ENCODE measurements at regions not wholly inside any gene's neighbourhood (a gene's known extent, or its start where the extent isn't known, plus 50 kb on each side); places are given as distances from the start of the nearest gene placed in this dataset.

DNA sequence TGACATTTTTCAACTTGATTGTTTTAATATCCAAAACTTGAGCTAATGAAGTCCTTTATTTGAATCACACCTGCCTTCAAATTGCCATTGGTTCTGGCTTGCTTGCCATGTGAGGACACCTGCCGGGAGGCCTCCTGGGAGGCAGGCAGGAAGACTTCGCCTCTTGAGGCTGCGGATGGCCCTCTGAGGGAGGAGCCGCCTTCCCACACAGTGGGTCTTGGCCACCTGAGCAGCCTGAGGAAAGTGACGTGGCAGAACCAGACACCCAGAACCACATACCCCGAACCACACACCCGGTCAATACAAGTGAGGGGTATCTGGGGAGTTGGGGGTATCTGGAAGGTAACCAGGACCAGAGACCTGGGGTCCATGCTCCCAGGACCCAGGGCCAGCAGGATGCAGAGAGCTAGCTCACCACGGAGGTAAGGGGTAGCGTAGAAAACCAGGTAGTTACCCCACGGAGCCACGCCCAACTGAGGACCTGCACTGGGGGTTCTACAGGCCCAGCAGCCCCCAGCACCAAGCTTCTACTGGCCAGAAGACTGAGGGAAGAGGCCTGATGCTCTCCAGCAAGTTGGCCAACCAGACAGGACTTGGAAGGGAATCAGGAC is 300.5 kb downstream of the TCERG1L start:
- H3K27ac ChIP-seq: no peak overlapping the region
- no peak for TF ChIP-seq ZFX (IDR thresholded peaks at IDR 0.05)
- TF ChIP-seq, protein P1, sequence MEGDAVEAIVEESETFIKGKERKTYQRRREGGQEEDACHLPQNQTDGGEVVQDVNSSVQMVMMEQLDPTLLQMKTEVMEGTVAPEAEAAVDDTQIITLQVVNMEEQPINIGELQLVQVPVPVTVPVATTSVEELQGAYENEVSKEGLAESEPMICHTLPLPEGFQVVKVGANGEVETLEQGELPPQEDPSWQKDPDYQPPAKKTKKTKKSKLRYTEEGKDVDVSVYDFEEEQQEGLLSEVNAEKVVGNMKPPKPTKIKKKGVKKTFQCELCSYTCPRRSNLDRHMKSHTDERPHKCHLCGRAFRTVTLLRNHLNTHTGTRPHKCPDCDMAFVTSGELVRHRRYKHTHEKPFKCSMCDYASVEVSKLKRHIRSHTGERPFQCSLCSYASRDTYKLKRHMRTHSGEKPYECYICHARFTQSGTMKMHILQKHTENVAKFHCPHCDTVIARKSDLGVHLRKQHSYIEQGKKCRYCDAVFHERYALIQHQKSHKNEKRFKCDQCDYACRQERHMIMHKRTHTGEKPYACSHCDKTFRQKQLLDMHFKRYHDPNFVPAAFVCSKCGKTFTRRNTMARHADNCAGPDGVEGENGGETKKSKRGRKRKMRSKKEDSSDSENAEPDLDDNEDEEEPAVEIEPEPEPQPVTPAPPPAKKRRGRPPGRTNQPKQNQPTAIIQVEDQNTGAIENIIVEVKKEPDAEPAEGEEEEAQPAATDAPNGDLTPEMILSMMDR (conservative IDR thresholded peaks at IDR 0.05): no peak

DNA sequence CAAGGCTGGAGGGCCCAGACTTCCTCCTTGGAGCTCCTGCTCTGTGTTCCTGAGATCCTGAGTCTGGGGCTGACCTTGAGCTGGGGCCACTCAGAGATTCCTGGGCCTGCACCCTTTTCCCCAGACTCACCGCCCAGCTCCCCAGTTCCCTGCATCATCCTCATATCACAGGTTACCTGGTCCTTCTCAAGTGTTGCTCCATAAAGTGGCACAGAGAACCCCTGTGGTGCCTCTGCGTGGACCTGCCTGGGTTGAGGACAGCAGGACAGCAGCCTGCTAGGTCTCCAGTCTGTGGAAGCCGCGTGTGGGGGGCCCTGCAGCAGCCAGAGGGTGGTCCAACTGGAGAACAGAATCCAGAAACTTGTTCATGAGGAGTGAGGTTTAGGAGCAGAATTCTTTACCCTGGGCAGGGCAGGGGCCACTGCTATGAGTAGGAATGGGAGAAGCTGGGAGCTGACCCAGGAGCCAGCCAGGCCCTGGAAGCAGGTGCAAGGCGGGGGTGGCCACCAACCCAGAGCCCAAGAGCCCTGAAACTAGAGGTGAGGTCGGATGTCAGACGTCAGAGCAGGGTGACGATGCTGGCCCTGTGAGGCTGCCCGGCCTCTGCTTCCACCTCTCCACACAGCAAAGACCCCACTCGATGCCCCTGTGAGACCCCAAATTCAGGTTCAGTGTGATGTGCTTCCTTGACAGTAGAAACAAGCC is 299.4 kb downstream of the TCERG1L start:
- no peak overlapping the region for H3K27ac ChIP-seq
- no peak for TF ChIP-seq ZFX (IDR thresholded peaks at IDR 0.05)
- TF ChIP-seq, protein P1 (conservative IDR thresholded peaks at IDR 0.05): no peak

DNA sequence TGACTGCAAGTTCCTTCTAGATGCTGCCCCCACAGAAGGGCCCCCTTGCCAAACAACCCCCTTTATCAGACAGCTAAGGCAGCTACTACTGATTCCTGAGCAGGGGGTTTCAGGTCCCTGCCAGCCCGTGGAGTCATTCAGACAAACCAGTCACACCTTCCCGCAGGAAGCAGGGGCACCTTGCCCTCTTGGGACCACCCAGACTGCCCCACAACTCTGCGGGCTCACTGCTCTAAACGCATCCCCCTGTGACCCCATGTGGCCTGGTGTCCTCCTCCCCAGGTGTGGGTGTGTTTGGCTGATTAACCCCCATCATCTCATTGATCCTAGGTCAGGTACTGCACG is 298.9 kb downstream of the TCERG1L start:
- no peak overlapping the region for H3K27ac ChIP-seq
- TF ChIP-seq, protein P1 (conservative IDR thresholded peaks at IDR 0.05): no peak
- TF ChIP-seq ZFX (IDR thresholded peaks at IDR 0.05): no peak

DNA sequence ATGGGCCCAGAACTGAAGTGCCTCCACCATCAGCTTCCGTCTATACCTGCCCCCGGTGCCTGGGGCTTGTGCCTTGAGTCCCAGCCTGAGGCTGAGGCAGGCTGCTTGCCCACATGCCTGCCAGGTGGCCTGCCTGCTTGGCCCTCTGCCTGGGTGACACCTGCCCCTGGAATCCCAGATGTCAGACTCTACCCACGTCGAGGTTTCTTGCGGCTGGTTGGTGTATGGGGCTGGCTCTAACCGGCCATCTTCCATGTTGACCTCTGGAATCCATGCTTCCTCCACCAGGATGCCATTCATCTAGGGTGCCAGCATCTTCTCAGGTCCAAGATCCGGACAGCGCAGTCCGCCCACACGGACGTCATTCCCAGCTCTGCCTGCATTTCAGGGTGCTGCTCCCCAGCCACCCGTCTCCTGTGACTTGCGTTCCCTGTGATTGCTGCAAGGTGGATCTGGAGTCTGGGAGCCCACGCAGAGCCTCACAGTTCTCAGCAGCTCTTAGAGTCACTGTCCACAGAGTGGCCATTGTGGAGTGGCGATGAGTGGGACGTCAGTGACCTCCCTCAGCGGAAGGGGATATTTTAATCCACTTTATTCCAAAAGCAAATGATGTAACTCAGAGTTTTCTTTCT is 298.1 kb downstream of the TCERG1L start:
- TF ChIP-seq, protein P1 (conservative IDR thresholded peaks at IDR 0.05): no peak
- TF ChIP-seq ZFX (IDR thresholded peaks at IDR 0.05): no peak
- no peak overlapping the region for H3K27ac ChIP-seq

DNA sequence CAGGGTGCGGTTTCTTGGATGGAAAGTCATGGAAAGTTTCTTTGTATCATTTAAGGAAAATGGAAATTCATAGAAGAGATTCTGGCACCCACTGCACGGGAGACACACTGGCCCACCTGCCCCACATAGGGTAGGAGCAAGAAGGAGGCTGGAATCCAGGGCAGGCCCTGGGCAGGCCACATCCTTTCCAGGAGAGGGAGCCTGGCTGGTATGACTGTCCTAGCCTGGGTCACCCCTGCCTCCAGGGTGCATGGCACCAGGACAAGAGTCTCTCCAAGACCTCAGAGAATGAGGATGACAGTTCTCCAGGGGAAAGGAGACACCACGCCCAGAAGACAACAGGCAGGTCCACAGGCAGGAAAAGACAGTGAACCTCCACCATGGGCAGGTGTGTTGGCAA is 297.2 kb downstream of the TCERG1L start:
- no peak overlapping the region for H3K27ac ChIP-seq
- TF ChIP-seq, protein P1 (conservative IDR thresholded peaks at IDR 0.05): no peak
- no peak for TF ChIP-seq ZFX (IDR thresholded peaks at IDR 0.05)

DNA sequence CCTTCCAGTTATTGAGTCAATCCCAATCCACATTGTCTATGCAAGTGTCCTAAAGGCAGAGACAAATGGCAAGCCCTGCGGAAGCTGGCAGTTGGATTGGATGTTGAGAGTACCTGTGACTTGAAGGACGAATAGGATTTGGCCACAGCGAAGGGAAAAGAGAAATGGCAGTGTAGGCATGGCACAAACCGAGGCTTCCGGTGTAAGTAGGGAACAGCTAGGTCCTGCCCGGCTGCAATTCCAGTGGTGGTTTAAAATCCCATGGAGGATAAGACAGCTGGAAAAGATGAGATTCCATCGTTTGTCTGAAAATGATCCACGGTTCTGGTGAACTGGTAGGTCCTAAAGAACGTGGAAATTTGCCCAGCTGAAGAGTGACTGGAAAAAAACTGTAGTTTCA is 296.2 kb downstream of the TCERG1L start:
- no peak overlapping the region for H3K27ac ChIP-seq
- TF ChIP-seq, protein P1 (conservative IDR thresholded peaks at IDR 0.05): no peak
- no peak for TF ChIP-seq ZFX (IDR thresholded peaks at IDR 0.05)

DNA sequence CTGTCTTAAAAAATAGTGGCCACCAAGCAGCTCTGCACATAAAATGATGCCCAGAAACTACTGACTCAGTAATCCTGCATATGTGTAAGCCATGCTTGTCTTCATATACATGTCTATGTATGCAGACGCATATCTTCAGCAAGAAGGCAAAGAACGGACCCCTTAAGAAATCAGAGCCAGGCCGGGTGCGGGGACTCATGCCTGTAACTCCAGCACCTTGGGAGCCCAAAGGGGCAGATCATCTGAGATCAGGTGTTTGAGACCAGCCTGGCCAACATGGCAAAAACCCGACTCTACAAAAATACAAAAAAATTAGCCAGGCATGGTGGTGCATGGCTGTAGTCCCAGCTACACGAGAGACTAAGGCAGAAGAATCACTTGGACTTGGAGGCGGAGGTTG is 295.0 kb downstream of the TCERG1L start:
- H3K27ac ChIP-seq: no peak overlapping the region
- TF ChIP-seq ZFX (IDR thresholded peaks at IDR 0.05): no peak
- TF ChIP-seq, protein P1 (conservative IDR thresholded peaks at IDR 0.05): no peak
